ENCODE measurements at regions not wholly inside any gene's neighbourhood (a gene's known extent, or its start where the extent isn't known, plus 50 kb on each side); places are given as distances from the start of the nearest gene placed in this dataset.

- TF ChIP-seq, protein P1, sequence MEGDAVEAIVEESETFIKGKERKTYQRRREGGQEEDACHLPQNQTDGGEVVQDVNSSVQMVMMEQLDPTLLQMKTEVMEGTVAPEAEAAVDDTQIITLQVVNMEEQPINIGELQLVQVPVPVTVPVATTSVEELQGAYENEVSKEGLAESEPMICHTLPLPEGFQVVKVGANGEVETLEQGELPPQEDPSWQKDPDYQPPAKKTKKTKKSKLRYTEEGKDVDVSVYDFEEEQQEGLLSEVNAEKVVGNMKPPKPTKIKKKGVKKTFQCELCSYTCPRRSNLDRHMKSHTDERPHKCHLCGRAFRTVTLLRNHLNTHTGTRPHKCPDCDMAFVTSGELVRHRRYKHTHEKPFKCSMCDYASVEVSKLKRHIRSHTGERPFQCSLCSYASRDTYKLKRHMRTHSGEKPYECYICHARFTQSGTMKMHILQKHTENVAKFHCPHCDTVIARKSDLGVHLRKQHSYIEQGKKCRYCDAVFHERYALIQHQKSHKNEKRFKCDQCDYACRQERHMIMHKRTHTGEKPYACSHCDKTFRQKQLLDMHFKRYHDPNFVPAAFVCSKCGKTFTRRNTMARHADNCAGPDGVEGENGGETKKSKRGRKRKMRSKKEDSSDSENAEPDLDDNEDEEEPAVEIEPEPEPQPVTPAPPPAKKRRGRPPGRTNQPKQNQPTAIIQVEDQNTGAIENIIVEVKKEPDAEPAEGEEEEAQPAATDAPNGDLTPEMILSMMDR (IDR thresholded peaks at IDR 0.05) = no peak
- no peak for TF ChIP-seq POLR2A (IDR thresholded peaks at IDR 0.05; ENCODE audit: low read depth)
- TF ChIP-seq POLR2AphosphoS5 (IDR thresholded peaks at IDR 0.05) = no peak
- no peak for TF ChIP-seq EP300 (IDR thresholded peaks at IDR 0.05)
Measured at GRCh38 chr6:102417368-102417998, 1024.0 kb downstream of the GRIK2 start.

Measured in esophagus muscularis mucosa (tissue), 4 donors.